ENCODE measurements at regions not wholly inside any gene's neighbourhood (a gene's known extent, or its start where the extent isn't known, plus 50 kb on each side); places are given as distances from the start of the nearest gene placed in this dataset.
"Not testable (repeated sequence)": the region's sequence is repeated elsewhere in the genome, so short reads cannot be mapped to it uniquely, and the experiment has no call there.

- POLR2A ChIA-PET (ENCODE audit: low non-redundant PET), result no interaction called here
- intact Hi-C loops (cut with micrococcal nuclease; ENCODE audit: unreplicated experiment), result no loop called here
- no peak for DNase-seq (ENCODE audit: low spot score)
- Histone ChIP-seq H3K27me3 (replicated peaks; ENCODE audit: insufficient read depth, low read depth, low read length, poor library complexity) (no peaks in the 10 kb centered on the region), H3K27ac (ENCODE audit: low read depth, low read length, poor library complexity, severe bottlenecking) (no peak overlapping the region), H3K4me1 (ENCODE audit: insufficient read depth, low read length, poor library complexity, severe bottlenecking) (no peaks in the 10 kb centered on the region), H3K4me3 (ENCODE audit: low read depth, low read length, poor library complexity, severe bottlenecking) (no peak overlapping the region), H3K36me3 (ENCODE audit: insufficient read depth, low read length, poor library complexity, severe bottlenecking) (no peaks in the 10 kb centered on the region), H3K9me3 (ENCODE audit: low read depth, low read length, poor library complexity, severe bottlenecking) (no peaks in the 10 kb centered on the region)
- BruUV-seq (replicated peaks), result no TSS peak
- CTCF ChIA-PET, result no interaction called here
- TF ChIP-seq EZH2 (IDR thresholded peaks at IDR 0.05; ENCODE audit: borderline replicate concordance, low read depth, low read length, poor library complexity, severe bottlenecking), result no peak
- TF ChIP-seq CTCF (conservative IDR thresholded peaks at IDR 0.05; ENCODE audit: low read depth, low read length), result no peak
Measured at GRCh38 chr4:31737419-31737818, 1017.2 kb downstream of the PCDH7 start.

GRCh38 chr4:31741326-31741725, 1021.2 kb downstream of the PCDH7 start:
- CTCF ChIA-PET, result no interaction called here
- intact Hi-C loops (cut with micrococcal nuclease; ENCODE audit: unreplicated experiment), result no loop called here

GRCh38 chr4:31748382-31748781, 1028.2 kb downstream of the PCDH7 start:
- no TSS peak for BruUV-seq (replicated peaks)
- TF ChIP-seq EZH2 (IDR thresholded peaks at IDR 0.05; ENCODE audit: borderline replicate concordance, low read depth, low read length, poor library complexity, severe bottlenecking) (no peak), CTCF (conservative IDR thresholded peaks at IDR 0.05; ENCODE audit: low read depth, low read length) (no peak)
- CTCF ChIA-PET, result no interaction called here
- Histone ChIP-seq H3K27ac (ENCODE audit: low read depth, low read length, poor library complexity, severe bottlenecking) (no peak overlapping the region), H3K36me3 (ENCODE audit: insufficient read depth, low read length, poor library complexity, severe bottlenecking) (no peaks in the 10 kb centered on the region), H3K27me3 (replicated peaks; ENCODE audit: insufficient read depth, low read depth, low read length, poor library complexity) (no peaks in the 10 kb centered on the region), H3K9me3 (ENCODE audit: low read depth, low read length, poor library complexity, severe bottlenecking) (no peaks in the 10 kb centered on the region), H3K4me1 (ENCODE audit: insufficient read depth, low read length, poor library complexity, severe bottlenecking) (no peaks in the 10 kb centered on the region), H3K4me3 (ENCODE audit: low read depth, low read length, poor library complexity, severe bottlenecking) (no peak overlapping the region)
- DNase-seq (ENCODE audit: low spot score), result peak; percentile 7
- POLR2A ChIA-PET (ENCODE audit: low non-redundant PET), result no interaction called here
- intact Hi-C loops (cut with micrococcal nuclease; ENCODE audit: unreplicated experiment), result no loop called here

More at GRCh38 chr4:31741326-31741725, 1021.2 kb downstream of the PCDH7 start:
- TF ChIP-seq CTCF (conservative IDR thresholded peaks at IDR 0.05; ENCODE audit: low read depth, low read length) (no peak), EZH2 (IDR thresholded peaks at IDR 0.05; ENCODE audit: borderline replicate concordance, low read depth, low read length, poor library complexity, severe bottlenecking) (no peak)
- no peak for DNase-seq (ENCODE audit: low spot score)
- Histone ChIP-seq H3K9me3 (ENCODE audit: low read depth, low read length, poor library complexity, severe bottlenecking) (no peaks in the 10 kb centered on the region), H3K27me3 (replicated peaks; ENCODE audit: insufficient read depth, low read depth, low read length, poor library complexity) (no peaks in the 10 kb centered on the region), H3K27ac (ENCODE audit: low read depth, low read length, poor library complexity, severe bottlenecking) (no peak overlapping the region), H3K4me3 (ENCODE audit: low read depth, low read length, poor library complexity, severe bottlenecking) (no peak overlapping the region), H3K4me1 (ENCODE audit: insufficient read depth, low read length, poor library complexity, severe bottlenecking) (no peaks in the 10 kb centered on the region), H3K36me3 (ENCODE audit: insufficient read depth, low read length, poor library complexity, severe bottlenecking) (no peaks in the 10 kb centered on the region)
- no TSS peak for BruUV-seq (replicated peaks)
- POLR2A ChIA-PET (ENCODE audit: low non-redundant PET), result no interaction called here

- DNase-seq (ENCODE audit: low spot score); H3K4me3 ChIP-seq (ENCODE audit: low read depth, low read length, poor library complexity, severe bottlenecking); H3K4me1 ChIP-seq (ENCODE audit: insufficient read depth, low read length, poor library complexity, severe bottlenecking); BruUV-seq (replicated peaks); intact Hi-C loops (cut with micrococcal nuclease; ENCODE audit: unreplicated experiment); POLR2A ChIA-PET (ENCODE audit: low non-redundant PET); H3K27ac ChIP-seq (ENCODE audit: low read depth, low read length, poor library complexity, severe bottlenecking); CTCF ChIA-PET; H3K9me3 ChIP-seq (ENCODE audit: low read depth, low read length, poor library complexity, severe bottlenecking); H3K36me3 ChIP-seq (ENCODE audit: insufficient read depth, low read length, poor library complexity, severe bottlenecking); H3K27me3 ChIP-seq (replicated peaks; ENCODE audit: insufficient read depth, low read depth, low read length, poor library complexity): not testable (repeated sequence)
Measured at GRCh38 chr4:31750581-31750980, 1030.4 kb downstream of the PCDH7 start.
